Left lung (tissue), 4 donors: ENCODE measurements at regions not wholly inside any gene's neighbourhood (a gene's known extent, or its start where the extent isn't known, plus 50 kb on each side); places are given as distances from the start of the nearest gene placed in this dataset.

Source experiments
- ATAC-seq: fragments of 200-7000 bp; cut with Tn5 transposase; one replicate; pipeline ENCODE4 v1.9.1; 2020; ENCODE audit warnings: moderate library complexity
- DNase-seq, 4 donors: peaks; one replicate each; pipeline ENCODE4 v3.0.0-alpha.2; 2013 to 2020
- H3K27ac ChIP-seq, 2 donors: fragments of 200-600 bp; sonication (generic) in 1 of 2; one replicate each; pipeline versions ENCODE4 v1.5.0 to v1.8.0; 2020 to 2021
- H3K27me3 ChIP-seq, 2 donors: fragments of 200-600 bp; sonication (generic) in 1 of 2; one replicate each; pipeline versions ENCODE4 v1.5.0 to v1.8.0; 2020 to 2021
- H3K36me3 ChIP-seq, 2 donors: fragments of 200-600 bp; sonication (generic) in 1 of 2; one replicate each; pipeline versions ENCODE4 v1.5.0 to v1.8.0; 2020 to 2021
- H3K4me1 ChIP-seq, 2 donors: fragments of 200-600 bp; one replicate each; pipeline ENCODE4 v1.8.0; 2021
- H3K4me3 ChIP-seq, 2 donors: fragments of 200-600 bp; sonication (generic) in 1 of 2; one replicate each; pipeline versions ENCODE4 v1.5.0 to v1.8.0; 2020 to 2021; ENCODE audit warnings: mild to moderate bottlenecking in 1 of 2
- H3K9me3 ChIP-seq, 2 donors: fragments of 200-600 bp; sonication (generic) in 1 of 2; one replicate each; pipeline versions ENCODE4 v1.5.0 to v1.8.0; 2020 to 2021
- CTCF ChIP-seq, 2 donors: fragments of 200-600 bp; sonication (generic) in 1 of 2; IDR thresholded peaks; one replicate each; pipeline versions ENCODE4 v1.5.0 to v1.8.0; 2021; ENCODE audit warnings: antibody characterized with exemption in 2 of 2
- intact Hi-C, 2 donors: fragments of 100-400 bp; cut with DNase I; formaldehyde crosslinking; loops; one replicate each; pipeline versions ENCODE4 v1.11.2 to v1.14.2; 2022
- microRNA-seq, 2 donors: library from miRNA; unstranded; fragments of <30 nt; microRNA quantifications; one replicate each; pipeline ENCODE4, GENCODE V29; 2019
- donor health status: DM: no; HTN: yes; CAD: no.
- donor health status: DM: no; HTN: no; CAD: no.

- Histone ChIP-seq H3K9me3 (no peaks in the 10 kb centered on the region), H3K36me3 (no peaks in the 10 kb centered on the region), H3K27ac (no peak overlapping the region), H3K27me3 (peaks cover 0 to 38% of the 10 kb centered on the region in 2 donors), H3K4me3 (no peak overlapping the region), H3K4me1 (no peaks in the 10 kb centered on the region)
- intact Hi-C loops, result no loop called here
- TF ChIP-seq CTCF (IDR thresholded peaks at IDR 0.05), result no peak
- no peak for ATAC-seq
- peak in 1 of 4 donors; percentile 9 for DNase-seq
Measured at GRCh38 chr20:61192337-61192950, 59.6 kb upstream of the CDH4 start.

DNA sequence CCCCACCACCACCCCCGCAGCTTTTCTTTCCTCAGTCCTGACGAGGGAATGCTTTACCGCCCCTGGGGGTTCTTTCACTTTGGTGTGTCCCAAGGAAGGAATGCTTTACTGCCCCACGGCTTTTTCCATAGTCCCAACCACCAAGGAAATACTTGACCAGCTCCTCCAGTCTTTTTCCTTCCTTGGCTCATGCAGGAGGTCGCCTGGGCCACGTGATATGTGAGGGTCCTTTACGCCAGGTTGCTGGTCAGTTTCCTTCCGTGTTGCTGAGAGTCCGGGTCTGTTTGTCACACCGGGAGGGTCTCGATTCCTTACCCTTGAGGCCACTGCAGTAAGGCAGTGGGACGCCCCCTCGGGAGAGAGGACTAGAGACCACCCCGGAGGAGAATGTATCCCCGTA lies 58.9 kb upstream of the CDH4 start:
- Histone ChIP-seq H3K4me1 (no peaks in the 10 kb centered on the region), H3K36me3 (no peaks in the 10 kb centered on the region), H3K27me3 (peaks cover 0 to 36% of the 10 kb centered on the region in 2 donors), H3K27ac (no peak overlapping the region), H3K9me3 (no peaks in the 10 kb centered on the region), H3K4me3 (no peak overlapping the region)
- ATAC-seq (no peak), DNase-seq (no peak)
- intact Hi-C loops, result no loop called here
- TF ChIP-seq CTCF (IDR thresholded peaks at IDR 0.05), result no peak

Small RNA genes lying in the stretch of these regions (microRNA-seq; reads per million reads assigned to microRNA genes)
- gene MIR4533, result 0 to 0.17 reads per million in 2 donors
- gene MIR548AG2, result 0.14 to 0.17 reads per million in 2 donors
- gene MIR646, result 0 reads per million in 2 donors
